Neuronal stem cell (in vitro differentiated cells): ENCODE measurements at regions not wholly inside any gene's neighbourhood (a gene's known extent, or its start where the extent isn't known, plus 50 kb on each side); places are given as distances from the start of the nearest gene placed in this dataset.

Experiments
- DNase-seq: peaks from one replicate; pipeline ENCODE4 v3.0.0-alpha.2; 2013; ENCODE audit warnings: low spot score
- H2AFZ ChIP-seq: one replicate; pipeline ENCODE4 v1.6.1; 2013; ENCODE audit warnings: mild to moderate bottlenecking, low read length, inconsistent platforms
- H2AK5ac ChIP-seq: 2 replicates; pipeline ENCODE4 v1.6.1; 2013; ENCODE audit warnings: low read depth, mild to moderate bottlenecking, inconsistent platforms, low read length, moderate library complexity, mixed read lengths
- H2BK120ac ChIP-seq: 2 replicates; pipeline ENCODE4 v1.6.1; 2013; ENCODE audit warnings: low read depth, mild to moderate bottlenecking, inconsistent platforms, low read length, moderate library complexity, mixed read lengths
- H2BK12ac ChIP-seq: one replicate; pipeline ENCODE4 v1.6.1; 2013; ENCODE audit warnings: low read length, inconsistent platforms
- H2BK15ac ChIP-seq: 2 replicates; pipeline ENCODE4 v1.6.1; 2013; ENCODE audit warnings: mild to moderate bottlenecking, low read length, inconsistent platforms, mixed read lengths
- H2BK5ac ChIP-seq: one replicate; pipeline ENCODE4 v1.6.1; 2013; ENCODE audit warnings: inconsistent platforms, mild to moderate bottlenecking, low read length, moderate library complexity
- H3K14ac ChIP-seq: one replicate; pipeline ENCODE4 v1.6.1; 2013; ENCODE audit warnings: low read length, inconsistent platforms
- H3K18ac ChIP-seq: 2 replicates; pipeline ENCODE4 v1.6.1; 2013; ENCODE audit warnings: low read length, inconsistent platforms
- H3K23ac ChIP-seq: 2 replicates; pipeline ENCODE4 v1.6.1; 2013; ENCODE audit warnings: low read depth, mild to moderate bottlenecking, mixed read lengths, low read length, inconsistent platforms; ENCODE audit not compliant: poor library complexity
- H3K27ac ChIP-seq: replicated peaks from 3 replicates; pipeline ENCODE4 v1.5.1; 2013; ENCODE audit warnings: low read length, inconsistent platforms
- H3K27me3 ChIP-seq, 3 experiments: 2 replicates each; pipeline ENCODE4 v1.6.1; 2013; ENCODE audit warnings: low read length in 3 of 3, mild to moderate bottlenecking in 2 of 3, inconsistent platforms in 1 of 3, low read depth in 1 of 3, mixed read lengths in 1 of 3, moderate library complexity in 1 of 3; ENCODE audit not compliant: control insufficient read depth in 3 of 3, insufficient read depth in 3 of 3
- H3K36me3 ChIP-seq, 2 donors: replicated peaks in 1 of 2; 2 replicates each; pipeline ENCODE4 v1.6.1; 2013; ENCODE audit warnings: low read length in 2 of 2; ENCODE audit not compliant: control insufficient read depth in 2 of 2, insufficient read depth in 2 of 2
- H3K4ac ChIP-seq: 2 replicates; pipeline ENCODE4 v1.6.1; 2013; ENCODE audit warnings: inconsistent platforms, mild to moderate bottlenecking, low read length, moderate library complexity
- H3K4me1 ChIP-seq, 2 donors: 1 replicate in 1 of 2; 2 replicates in 1 of 2; pipeline ENCODE4 v1.6.1; 2013; ENCODE audit warnings: low read length in 2 of 2, low read depth in 1 of 2; ENCODE audit not compliant: control insufficient read depth in 2 of 2, insufficient read depth in 1 of 2
- H3K4me2 ChIP-seq: one replicate; pipeline ENCODE4 v1.6.1; 2013; ENCODE audit warnings: mild to moderate bottlenecking, low read length, inconsistent platforms; ENCODE audit not compliant: insufficient read depth, poor library complexity, severe bottlenecking
- H3K4me3 ChIP-seq, 2 donors: 2 replicates each; pipeline ENCODE4 v1.5.1; 2013; ENCODE audit warnings: low read length in 2 of 2, mild to moderate bottlenecking in 2 of 2, inconsistent platforms in 1 of 2, moderate library complexity in 1 of 2
- H3K79me1 ChIP-seq: one replicate; pipeline ENCODE4 v1.6.1; 2013; ENCODE audit warnings: low read depth, mild to moderate bottlenecking, inconsistent platforms, low read length, moderate library complexity
- H3K9ac ChIP-seq: one replicate; pipeline ENCODE4 v1.6.1; 2013; ENCODE audit warnings: mild to moderate bottlenecking, low read depth, low read length, inconsistent platforms; ENCODE audit not compliant: poor library complexity
- H3K9me3 ChIP-seq, 2 donors: replicated peaks in 1 of 2; 2 replicates each; pipeline versions ENCODE3 to v1.6.1; 2013; ENCODE audit warnings: low read length in 2 of 2, mild to moderate bottlenecking in 2 of 2, inconsistent platforms in 1 of 2, low read depth in 1 of 2, mixed read lengths in 1 of 2, moderate library complexity in 1 of 2; ENCODE audit not compliant: control insufficient read depth in 2 of 2, insufficient read depth in 1 of 2
- H4K8ac ChIP-seq: one replicate; pipeline ENCODE4 v1.6.1; 2013; ENCODE audit warnings: low read depth, mild to moderate bottlenecking, inconsistent platforms, low read length, moderate library complexity
- H4K91ac ChIP-seq: one replicate; pipeline ENCODE4 v1.6.1; 2013; ENCODE audit warnings: low read length, low read depth, mild to moderate bottlenecking, inconsistent platforms; ENCODE audit not compliant: poor library complexity
- WGBS, 2 donors: extraction: QIAGEN DNeasy Blood & Tissue Kit; methylation state at CpG; one replicate each; pipeline ENCODE4 v1.1.7; 2013; ENCODE audit warnings: missing lambda C conversion rate in 2 of 2, mixed read lengths in 1 of 2; ENCODE audit not compliant: insufficient read length in 2 of 2, insufficient replicate concordance in 1 of 2; ENCODE audit errors: extremely low coverage in 2 of 2; 5-methylcytosine and 5-hydroxymethylcytosine counted together

DNA sequence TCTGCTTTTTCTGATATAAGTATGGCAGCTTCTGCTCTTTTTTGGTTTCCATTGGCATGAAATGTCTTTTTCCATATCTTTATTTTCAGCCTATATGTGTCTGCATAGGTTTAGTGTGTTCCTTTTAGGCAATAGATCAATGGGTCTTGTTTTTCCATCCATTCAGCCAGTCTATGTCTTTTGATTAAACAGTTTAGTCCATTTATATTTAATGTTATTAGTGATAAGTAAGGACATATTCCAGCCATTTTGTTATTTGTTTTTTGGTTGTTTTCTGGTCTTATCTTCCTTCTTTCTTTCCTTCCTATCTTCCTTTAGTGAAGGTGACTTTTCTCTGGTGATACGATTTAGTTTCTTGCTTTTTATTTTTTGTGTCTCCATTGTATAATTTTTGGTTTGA is 101.3 kb upstream of the LRRC3B start:
- no peak overlapping the region for H3K18ac ChIP-seq
- no peak overlapping the region for H3K4ac ChIP-seq
- H2AFZ ChIP-seq, result no peak overlapping the region
- no peak overlapping the region for H3K4me3 ChIP-seq
- no peak overlapping the region for H3K23ac ChIP-seq
- no peaks in the 10 kb centered on the region for H3K9me3 ChIP-seq
- no peak overlapping the region for H3K27ac ChIP-seq
- no peaks in the 10 kb centered on the region for H3K4me1 ChIP-seq
- H4K91ac ChIP-seq, result no peak overlapping the region
- no peak for DNase-seq
- H3K14ac ChIP-seq, result no peak overlapping the region
- H2BK15ac ChIP-seq, result no peak overlapping the region
- WGBS, 2 donors, result no CpG with 5 or more reads among the region's 1 CpG
- no peaks in the 10 kb centered on the region for H3K79me1 ChIP-seq
- H3K9ac ChIP-seq, result no peak overlapping the region
- H2AK5ac ChIP-seq, result no peak overlapping the region
- H3K4me2 ChIP-seq, result no peak overlapping the region
- no peaks in the 10 kb centered on the region for H3K36me3 ChIP-seq
- no peak overlapping the region for H2BK5ac ChIP-seq
- no peak overlapping the region for H2BK12ac ChIP-seq
- no peaks in the 10 kb centered on the region for H3K27me3 ChIP-seq
- H4K8ac ChIP-seq, result no peak overlapping the region
- H2BK120ac ChIP-seq, result no peak overlapping the region

DNA sequence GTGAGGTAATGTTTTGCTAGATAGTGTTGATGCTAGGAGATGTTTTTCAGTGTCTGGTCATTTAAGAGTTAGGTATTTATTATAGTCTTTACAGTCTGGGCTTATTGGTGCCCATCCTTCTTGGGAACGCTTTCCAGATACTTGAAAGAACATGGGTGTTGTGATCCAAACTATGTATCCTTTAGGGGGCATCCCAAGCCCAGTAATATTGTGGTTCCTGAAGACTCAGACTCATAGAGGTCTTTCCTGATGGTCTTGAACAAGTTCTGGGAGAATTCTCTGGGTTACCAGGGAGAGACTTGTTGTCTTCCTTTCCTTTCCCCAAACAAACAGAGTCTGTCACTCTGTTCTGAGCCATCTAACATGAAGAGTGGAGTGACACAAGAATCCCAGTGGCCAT is 99.7 kb upstream of the LRRC3B start:
- Histone ChIP-seq H3K23ac (no peak overlapping the region), H3K4me2 (no peak overlapping the region), H2BK12ac (no peak overlapping the region), H3K4me1 (no peaks in the 10 kb centered on the region), H2BK120ac (no peak overlapping the region), H2AFZ (no peak overlapping the region), H4K8ac (no peak overlapping the region), H3K18ac (no peak overlapping the region), H3K4ac (no peak overlapping the region), H2BK15ac (no peak overlapping the region), H3K9me3 (no peaks in the 10 kb centered on the region), H2BK5ac (no peak overlapping the region), H3K27me3 (no peaks in the 10 kb centered on the region), H3K79me1 (no peaks in the 10 kb centered on the region), H2AK5ac (no peak overlapping the region), H3K9ac (no peak overlapping the region), H3K36me3 (no peaks in the 10 kb centered on the region), H3K4me3 (no peak overlapping the region), H3K27ac (no peak overlapping the region), H3K14ac (no peak overlapping the region), H4K91ac (no peak overlapping the region)
- no peak for DNase-seq
- no CpG with 5 or more reads among the region's 1 CpG for WGBS, 2 donors

- Histone ChIP-seq H3K27ac (no peak overlapping the region), H3K9me3 (no peaks in the 10 kb centered on the region), H3K23ac (no peak overlapping the region), H2BK15ac (no peak overlapping the region), H3K9ac (no peak overlapping the region), H3K4me2 (no peak overlapping the region), H4K91ac (no peak overlapping the region), H3K4me3 (no peak overlapping the region), H3K27me3 (no peaks in the 10 kb centered on the region), H3K4ac (no peak overlapping the region), H3K36me3 (no peaks in the 10 kb centered on the region), H3K79me1 (no peaks in the 10 kb centered on the region), H2BK120ac (no peak overlapping the region), H2AK5ac (no peak overlapping the region), H3K18ac (no peak overlapping the region), H4K8ac (no peak overlapping the region), H2BK12ac (no peak overlapping the region), H3K14ac (no peak overlapping the region), H3K4me1 (no peaks in the 10 kb centered on the region), H2AFZ (no peak overlapping the region), H2BK5ac (no peak overlapping the region)
- no peak for DNase-seq
- no CpG with 5 or more reads among the region's 2 CpGs for whole genome bisulfite sequencing, 2 donors
Observed at GRCh38 chr3:26525013-26525412, 97.6 kb upstream of the LRRC3B start.

- no peak overlapping the region for H2AFZ ChIP-seq
- no peaks in the 10 kb centered on the region for H3K4me1 ChIP-seq
- no peak overlapping the region for H3K9ac ChIP-seq
- H3K36me3 ChIP-seq, result no peaks in the 10 kb centered on the region
- H3K27me3 ChIP-seq, result no peaks in the 10 kb centered on the region
- H3K4me2 ChIP-seq, result no peak overlapping the region
- H3K18ac ChIP-seq, result no peak overlapping the region
- H3K4ac ChIP-seq, result no peak overlapping the region
- H4K8ac ChIP-seq, result no peak overlapping the region
- H2BK12ac ChIP-seq, result no peak overlapping the region
- no peak for DNase-seq
- H3K9me3 ChIP-seq, result no peaks in the 10 kb centered on the region
- H2BK15ac ChIP-seq, result no peak overlapping the region
- no peak overlapping the region for H3K4me3 ChIP-seq
- H2BK5ac ChIP-seq, result no peak overlapping the region
- H2AK5ac ChIP-seq, result no peak overlapping the region
- H3K14ac ChIP-seq, result no peak overlapping the region
- H3K27ac ChIP-seq, result no peak overlapping the region
- no peak overlapping the region for H3K23ac ChIP-seq
- H2BK120ac ChIP-seq, result no peak overlapping the region
- WGBS, 2 donors, result no CpG with 5 or more reads among the region's 2 CpGs
- H3K79me1 ChIP-seq, result no peaks in the 10 kb centered on the region
- H4K91ac ChIP-seq, result no peak overlapping the region
Observed at GRCh38 chr3:26535151-26535550, 87.4 kb upstream of the LRRC3B start.
